COLO668 (cell line): ENCODE measurements at regions not wholly inside any gene's neighbourhood (a gene's known extent, or its start where the extent isn't known, plus 50 kb on each side); places are given as distances from the start of the nearest gene placed in this dataset.
"Not testable (repeated sequence)": the region's sequence is repeated elsewhere in the genome, so short reads cannot be mapped to it uniquely, and the experiment has no call there.

Source experiments
- DNase-seq: peaks from one replicate; lab custom pipeline; 2025; ENCODE audit not compliant: unreplicated experiment; lab: John Stamatoyannopoulos, UW

DNA sequence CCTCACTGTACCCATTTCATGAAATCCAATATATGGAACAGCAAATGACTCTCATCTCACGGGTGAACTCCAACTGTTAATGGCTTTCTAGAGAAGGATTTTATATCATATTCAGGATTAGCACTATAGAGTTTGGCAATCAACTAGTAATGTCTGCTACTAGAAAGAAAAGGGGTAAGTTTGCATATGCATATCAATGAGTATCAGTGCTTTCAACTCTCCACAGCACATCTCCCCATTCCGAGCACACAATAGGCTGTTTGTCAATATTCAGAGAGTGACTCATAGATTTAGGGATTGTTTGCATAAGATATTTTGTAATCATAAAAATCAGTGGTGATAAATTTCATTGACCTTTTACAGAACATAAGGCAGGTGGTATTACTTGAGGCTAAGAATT, 163.2 kb upstream of the LMCD1 start:
- no peak for DNase-seq

DNA sequence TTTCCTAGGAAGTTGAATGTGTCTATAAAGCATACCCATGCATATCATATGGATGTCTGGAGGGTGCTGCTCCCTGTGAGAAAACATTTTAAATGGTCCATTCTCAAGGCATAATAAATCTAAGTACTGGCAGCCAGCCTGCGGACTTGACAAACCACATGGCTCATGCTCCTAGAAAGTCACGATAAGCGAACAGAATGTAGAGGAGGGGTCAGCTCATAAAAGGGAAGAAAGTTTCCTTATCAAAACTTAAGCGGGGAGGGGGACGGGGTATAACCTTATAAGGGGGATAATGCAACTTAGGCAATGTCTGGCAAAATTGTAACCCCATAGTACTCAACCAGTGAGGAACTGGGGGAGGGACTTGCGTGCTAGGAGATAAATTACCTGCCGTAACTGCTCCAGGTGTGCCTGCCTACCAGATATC, 159.8 kb upstream of the LMCD1 start:
- DNase-seq, result no peak

DNA sequence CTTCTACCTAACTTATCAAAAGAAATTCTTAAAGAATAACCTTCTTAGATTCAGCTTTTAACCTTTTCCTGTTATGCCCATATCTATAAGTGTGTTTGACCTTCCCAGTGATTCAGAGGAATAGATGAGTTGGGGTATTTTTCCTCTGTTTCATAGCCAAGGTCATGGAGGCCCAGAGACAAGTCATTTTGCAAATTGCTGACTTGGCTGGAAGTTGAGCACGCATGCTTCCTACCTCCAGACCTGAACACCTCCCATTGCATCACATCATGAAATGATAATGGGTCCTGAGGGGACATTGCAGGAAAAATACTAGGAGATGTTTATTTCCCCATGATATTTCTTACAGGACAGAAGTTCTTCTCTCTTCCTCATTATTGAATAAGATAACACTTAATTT, 158.6 kb upstream of the LMCD1 start:
- no peak for DNase-seq

DNA sequence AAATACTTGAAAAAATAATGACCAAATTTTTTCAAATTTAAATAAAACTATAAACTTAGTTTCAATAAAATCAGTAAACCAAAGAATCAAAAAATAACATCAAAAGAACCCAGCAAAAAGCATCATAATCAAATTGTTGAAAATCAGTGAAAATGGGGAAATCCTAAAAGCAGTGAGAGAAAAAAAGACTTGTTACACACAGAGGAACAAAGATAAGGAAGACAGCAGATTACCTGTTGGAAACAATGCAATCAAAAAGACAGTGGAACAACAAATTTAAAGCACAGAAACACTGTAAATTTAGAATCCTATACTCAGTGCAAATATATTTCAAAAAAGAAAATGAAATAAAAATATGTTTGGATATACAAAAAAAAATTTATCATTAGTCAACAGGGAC, 156.2 kb upstream of the LMCD1 start:
- no peak for DNase-seq

DNA sequence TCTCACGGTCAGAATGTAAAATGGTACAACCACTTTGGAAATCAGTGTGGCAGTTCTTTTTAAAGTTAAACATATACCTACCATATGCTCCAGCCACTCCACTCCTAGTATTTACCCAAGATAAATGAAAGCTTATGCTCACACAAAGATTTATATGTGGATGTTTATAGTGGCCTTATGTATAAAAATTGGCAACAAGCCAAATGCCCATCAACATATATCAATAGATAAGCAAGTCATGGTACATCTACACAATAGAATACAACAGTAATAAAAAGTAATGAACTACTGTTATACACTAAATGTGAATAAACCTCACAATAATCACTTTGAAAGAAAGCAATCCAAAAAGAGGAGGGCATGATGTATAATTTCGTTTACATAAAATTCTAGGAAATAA, 153.5 kb upstream of the LMCD1 start:
- DNase-seq, result no peak

DNA sequence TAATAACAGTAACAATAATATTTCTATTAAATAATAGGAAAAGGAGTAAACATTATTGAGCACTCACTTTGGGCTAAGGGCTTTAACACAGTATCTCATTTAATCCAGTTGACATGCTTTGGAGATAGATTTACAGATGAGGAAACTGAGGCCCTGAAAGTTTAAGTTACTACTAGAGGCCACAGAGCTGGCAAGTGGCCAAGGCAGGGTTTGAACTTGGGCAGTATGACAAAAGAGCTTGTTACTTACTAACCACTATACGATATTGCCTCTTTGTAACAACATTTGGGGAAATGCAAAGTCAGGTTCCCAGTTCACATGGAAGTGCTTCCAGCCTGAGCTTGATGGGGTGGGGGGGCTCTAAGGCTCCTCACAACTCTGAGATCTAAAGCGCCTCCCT, 149.1 kb upstream of the LMCD1 start:
- no peak for DNase-seq

DNA sequence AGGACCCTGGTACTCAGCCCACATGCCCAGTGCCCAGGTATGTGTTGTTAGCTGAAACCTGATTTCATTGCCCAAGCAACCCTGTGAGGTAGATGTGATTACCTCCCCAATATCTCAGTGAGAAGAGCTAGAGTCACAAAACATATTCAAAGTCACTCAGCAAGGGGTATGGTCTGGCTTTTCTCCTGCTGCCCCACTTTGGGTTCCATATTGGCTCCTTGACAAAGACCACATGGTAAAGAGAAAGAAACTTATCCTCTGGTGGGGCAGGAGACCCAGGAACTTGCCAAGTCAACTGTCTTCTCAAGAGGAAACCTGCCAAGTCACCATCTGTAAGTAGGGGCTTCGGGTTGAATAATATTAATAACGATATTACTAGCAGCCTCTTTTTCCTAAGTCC, 148.3 kb upstream of the LMCD1 start:
- no peak for DNase-seq

DNA sequence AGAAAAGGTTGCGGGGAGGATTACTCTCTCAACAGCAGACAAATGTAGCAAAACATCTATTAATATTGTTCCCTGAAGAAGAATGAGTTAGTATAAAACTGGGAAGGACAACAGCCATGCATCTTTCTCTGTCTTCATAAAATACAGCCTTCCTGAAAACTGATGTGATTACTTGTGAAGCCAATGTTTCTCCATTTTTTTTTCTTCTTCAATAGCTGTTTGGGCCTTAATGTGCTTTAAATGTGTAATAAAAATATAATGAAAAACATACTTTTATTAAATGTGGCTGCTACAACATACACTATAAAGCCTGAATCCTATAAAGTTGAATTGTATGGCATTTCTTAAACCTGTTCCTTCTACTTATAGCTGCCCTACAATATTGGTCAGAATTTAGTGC, 146.3 kb upstream of the LMCD1 start:
- DNase-seq, result no peak

DNA sequence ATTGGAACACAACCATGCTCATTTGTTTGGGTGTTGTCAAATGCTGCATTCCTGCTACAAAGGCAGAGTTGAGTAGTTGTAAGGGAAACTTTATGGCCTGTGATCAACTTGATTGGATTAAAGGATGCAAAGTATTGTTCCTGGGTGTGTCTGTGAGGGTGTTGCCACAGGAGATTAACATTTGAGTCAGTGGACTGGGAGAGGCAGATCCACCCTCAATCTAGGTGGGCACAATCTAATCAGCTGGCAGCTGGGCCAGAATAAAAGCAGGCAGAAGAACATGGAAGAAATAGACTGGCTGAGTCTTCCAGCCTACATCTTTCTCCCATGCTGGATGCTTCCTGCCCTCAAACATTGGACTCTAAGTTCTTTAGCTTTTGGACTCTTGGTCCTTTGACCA, 145.6 kb upstream of the LMCD1 start:
- DNase-seq, result not testable (repeated sequence)

DNA sequence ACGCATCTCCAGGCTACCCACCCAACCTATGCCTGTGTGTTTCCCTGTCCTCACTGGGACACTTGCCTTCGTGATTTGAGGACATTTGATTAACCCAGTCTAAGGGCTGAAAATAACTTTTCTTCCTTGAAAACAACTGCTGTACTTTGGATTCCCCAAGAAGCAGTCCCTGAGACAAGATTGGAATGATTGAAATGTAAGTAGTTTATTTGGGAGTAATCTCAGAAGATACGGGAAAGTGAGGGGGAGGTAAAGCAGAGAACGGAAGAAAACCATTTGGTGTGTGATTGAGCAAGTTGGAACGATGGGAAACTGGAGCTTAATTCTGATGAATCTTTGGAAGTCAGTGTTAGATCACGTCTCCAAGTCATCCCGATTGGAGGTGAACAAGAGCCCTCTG, 143.8 kb upstream of the LMCD1 start:
- DNase-seq, result no peak

DNA sequence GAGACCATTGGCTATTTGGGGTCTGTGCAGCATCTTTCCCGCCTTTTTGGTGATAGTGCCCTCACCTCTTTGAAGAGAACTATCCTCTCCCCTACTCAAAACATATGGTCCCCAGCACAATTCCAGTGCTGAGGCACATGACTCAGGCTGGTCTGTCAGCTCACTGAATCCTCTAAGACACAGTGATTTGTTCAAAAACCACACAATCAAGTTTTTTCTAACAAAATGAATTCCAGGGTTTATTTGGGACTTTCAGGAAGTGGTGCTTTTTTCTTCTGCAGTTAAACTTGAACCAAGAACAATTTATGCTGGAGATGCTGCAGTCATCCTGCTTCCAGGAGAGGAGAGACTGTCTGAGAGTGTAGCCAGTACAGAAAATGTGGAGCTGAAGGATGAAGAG, 142.5 kb upstream of the LMCD1 start:
- DNase-seq, result no peak

DNA sequence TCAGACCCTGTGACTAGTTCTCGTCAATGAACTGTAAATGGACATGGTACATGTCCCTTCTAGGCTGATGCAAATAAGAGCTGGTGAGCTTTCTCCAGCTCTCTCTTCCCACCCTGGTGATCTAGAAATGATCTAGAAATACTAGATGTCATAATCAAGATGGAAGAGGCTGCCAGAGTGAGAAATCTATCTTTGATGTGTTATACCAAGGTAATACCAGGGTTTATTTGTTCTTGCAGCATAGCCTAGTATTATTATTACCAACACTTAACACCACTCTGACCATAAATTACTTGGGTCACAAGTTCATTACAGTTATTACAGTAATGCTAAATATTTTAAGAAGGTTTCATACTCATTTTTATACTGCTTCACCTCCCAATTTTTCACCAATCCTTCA, 138.4 kb upstream of the LMCD1 start:
- no peak for DNase-seq

DNA sequence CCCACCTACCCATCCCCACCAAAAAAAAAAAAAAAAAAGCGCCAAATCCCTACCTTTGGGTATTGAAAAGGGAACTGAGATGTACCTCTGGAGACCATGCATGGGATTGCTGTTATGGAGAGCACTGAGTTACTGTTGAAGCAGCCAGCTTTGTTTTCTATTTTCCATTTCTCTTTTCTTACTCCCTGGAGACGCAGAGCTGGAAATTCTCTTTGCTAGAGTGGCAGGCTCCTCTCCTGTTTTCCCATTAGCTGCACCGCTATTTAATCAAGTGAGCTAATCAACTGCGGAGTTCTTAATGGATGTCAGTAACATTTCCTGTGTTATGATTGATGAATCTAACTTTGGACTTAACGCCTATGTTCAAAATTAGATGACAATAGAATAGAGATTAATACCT, 136.1 kb upstream of the LMCD1 start:
- no peak for DNase-seq

DNA sequence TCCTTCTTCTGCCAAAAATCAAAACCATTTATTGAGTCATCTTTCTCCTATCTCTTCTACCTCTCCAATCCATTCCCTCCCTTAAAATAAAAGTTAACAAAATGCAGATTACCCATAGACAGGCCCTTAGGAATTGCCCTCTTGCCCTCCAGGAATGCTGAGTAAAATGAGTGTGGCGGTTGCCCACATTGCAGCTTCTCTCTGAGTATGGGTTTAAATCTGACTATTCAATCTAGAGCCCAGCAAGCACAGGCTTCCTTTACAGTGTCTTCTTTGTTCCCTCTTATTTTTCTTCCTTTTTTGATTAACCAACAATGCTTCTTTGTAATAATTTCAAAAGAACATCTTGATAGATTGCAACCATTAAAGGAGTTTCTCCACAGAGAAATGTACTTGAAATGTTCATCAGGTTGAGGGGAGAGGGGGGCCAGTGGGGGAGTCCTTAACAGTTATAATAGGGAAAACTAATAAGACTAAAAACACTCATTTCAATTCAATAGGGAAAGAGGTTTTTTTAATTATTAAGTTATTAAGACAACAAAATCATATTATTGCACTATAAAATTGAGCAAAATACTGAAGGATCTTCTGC, 135.3 kb upstream of the LMCD1 start:
- DNase-seq, result no peak

DNA sequence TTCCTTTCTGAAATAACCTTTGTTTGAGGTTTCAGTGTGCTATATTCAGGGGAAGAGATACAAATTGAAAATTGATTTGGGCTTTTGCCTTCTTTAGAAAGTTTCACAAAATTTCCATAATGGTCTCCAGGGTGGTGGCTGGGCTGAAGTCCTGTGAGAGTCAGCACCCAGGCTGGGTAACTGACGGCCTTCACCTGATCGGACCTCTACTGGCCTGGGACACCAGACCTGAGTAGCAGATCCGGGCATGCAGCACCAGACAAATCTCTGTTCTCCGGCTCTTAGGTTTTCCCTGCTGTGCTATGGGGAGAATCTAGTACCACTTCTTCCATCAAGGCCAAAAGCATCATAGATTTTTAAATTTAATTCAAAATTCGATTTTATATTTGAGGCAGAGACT, 133.0 kb upstream of the LMCD1 start:
- no peak for DNase-seq

DNA sequence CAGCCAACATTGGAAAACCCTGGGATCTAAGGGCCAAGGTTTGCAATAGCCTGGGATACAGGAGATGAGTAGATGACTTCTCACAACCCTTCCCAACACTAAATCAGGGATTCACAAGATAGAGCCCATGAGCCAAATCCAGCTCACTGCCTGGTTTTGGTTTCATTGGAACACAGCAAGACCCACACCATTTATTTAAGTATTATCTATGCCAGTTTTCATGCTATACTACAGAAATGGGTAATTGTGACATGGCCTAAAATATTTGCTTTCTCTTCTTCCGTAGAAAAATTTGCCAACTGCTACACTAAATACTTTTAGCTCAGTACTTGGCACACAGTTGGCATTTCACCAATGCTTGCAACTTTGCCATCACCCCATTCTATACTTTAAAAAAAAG, 132.0 kb upstream of the LMCD1 start:
- DNase-seq, result no peak

DNA sequence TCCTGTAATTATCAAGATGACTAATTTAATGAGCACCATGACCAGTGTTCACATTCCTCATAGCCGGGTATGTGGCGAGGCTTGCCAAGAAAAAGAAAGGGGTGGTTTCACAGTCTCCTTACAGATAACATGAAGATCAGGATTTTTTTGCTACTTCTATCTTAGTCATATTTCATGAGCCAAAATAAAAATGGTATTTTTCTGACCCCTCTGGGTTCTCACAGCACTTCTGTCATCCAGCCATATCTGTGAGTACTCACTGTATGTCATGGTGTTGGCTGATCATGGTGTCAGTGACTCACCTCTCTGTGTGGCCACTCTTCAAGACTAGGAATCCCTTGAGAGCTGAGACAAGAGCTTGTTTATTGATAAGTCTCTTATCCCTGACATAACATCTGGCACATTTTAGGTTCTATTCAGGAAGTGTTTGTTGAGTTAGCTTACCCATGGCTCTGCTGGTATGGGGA, 130.5 kb upstream of the LMCD1 start:
- DNase-seq, result no peak

DNA sequence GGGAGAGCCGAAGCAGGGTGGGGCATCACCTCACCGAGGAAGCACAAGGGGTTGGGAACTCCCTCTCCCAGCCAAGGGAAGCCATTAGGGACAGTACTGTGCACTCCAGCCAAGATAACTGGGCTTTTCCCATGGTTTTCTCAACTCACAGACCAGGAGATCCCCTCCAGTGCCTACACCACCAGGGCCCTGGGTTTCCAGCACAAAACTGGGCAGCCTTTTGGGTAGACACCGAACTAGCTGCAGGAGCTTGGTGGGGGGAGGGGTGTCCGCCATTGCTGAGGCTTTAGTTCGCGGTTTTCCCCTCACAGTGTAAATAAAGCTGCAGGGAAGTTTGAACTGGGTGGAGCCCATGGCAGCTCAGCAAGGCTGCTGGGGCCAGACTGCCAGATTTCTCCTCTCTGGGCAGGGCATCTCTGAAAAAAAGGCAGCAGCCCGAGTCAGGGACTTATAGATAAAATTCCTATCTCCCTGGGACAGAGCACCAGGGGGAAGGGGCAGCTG, 129.6 kb upstream of the LMCD1 start:
- peak; percentile 10 for DNase-seq

DNA sequence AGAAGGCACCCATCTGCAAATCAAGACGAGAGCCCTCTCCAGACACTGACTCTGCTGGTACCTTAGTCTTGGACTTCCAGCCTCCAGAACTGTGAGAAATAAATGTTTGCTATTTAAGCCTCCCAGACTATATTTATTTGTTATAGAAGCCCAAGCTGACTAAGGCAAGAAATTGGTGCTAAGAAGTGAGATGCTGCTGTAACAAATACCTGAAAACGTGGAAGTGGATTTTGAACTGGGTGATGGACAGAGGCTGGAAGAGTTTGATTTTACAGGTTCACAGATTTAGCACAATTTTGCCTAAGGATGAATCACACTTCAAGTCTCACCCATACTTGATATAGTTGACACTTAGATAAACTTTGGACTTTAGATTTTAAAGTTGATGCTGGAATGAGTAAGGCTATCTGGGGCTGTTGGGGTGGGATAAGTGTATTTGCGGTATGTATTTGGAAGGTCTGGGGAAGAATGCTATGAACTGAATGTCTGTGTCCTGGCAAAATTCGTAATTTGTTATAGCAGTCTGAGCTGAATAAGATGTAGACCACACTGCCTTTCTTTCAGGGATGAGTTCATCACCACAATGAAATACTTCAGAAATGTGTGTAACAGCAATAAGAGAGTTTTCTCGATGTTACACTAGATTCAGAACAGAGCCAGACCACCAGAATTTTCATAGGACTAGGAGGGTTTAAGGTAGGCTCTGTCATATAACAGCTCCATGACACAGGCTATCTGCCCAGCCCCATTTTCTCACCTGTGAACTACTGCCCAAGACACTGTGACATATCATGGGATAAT, 120.5 kb upstream of the LMCD1 start:
- no peak for DNase-seq

DNA sequence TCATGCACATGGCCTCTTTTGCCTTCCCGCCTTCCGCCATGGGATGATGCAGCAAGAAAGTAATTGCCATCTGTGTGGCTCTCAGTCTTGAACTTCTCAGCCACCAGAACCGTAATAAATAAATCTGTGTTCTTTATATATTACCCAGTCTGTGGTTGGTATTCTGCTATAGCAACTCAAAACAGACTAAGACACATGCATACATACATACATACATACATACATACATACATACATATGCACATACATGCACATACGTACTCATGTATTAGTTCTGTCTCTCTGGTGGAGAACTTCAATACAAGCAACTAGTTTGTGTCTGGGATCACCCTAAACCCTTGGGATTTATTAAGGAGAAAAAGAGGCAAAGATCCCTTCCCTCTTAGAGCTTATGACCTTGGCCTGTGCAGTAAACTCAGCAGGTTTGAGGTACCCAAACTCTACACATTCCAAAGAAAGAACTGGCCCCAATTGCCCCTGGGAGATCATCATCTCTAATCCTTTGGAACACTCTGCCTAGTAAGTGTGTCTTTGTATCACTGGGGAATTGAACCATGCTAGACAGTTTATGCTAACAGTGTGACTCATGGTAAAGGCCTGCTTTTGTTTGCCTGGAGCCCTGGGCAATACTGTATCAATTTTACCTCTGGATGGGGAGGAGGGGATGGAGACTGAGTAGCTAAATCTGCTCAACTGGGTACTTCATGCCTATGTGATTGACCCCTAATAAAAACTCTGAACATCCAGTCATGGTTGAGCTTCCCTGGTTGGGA, 115.6 kb upstream of the LMCD1 start:
- no peak for DNase-seq

DNA sequence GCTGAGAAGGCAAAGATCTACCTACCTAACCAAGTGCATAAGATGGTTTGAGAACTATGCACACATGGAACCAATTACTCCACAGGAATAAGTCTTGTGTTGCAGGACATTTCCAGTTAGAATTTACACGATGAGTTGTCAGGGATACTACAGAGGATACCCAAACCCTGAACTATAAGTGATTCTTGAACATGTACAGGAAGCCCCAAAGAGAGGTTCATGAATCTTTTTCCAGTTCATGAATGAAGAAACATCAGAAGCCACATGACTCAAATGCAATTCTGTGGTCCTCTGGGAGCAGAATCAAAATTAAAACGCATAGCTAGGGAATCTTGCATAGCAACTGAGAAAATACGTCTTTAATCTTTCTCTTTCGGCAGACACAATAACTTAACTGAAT, 114.1 kb upstream of the LMCD1 start:
- no peak for DNase-seq

DNA sequence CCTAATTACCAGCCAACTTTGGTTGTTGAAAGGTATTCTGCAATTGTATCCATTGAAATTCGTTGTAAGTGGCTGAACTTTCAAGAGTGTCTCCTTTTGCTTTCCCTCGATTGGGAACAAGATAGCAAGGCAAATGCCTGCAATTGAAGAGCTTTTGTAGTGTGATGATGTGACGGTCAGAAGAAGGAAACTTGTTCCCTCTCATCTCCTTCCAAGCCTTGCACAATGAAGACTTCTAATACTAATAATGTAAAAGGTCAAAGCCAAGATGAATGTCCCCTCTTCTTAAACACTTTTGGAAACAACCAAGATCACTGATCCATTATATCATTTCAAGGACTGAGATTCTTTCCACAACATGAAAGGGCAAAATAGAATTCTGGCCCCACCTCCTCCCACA, 101.9 kb upstream of the LMCD1 start:
- no peak for DNase-seq
